Activated CD4-positive, CD25-positive, alpha-beta regulatory T cell treated with anti-CD3 and anti-CD28 coated beads, Interleukin-2, amount 50 U/mL, for 72 hours (primary cell): ENCODE measurements at regions not wholly inside any gene's neighbourhood (a gene's known extent, or its start where the extent isn't known, plus 50 kb on each side); places are given as distances from the start of the nearest gene placed in this dataset.
"Not testable (repeated sequence)": the region's sequence is repeated elsewhere in the genome, so short reads cannot be mapped to it uniquely, and the experiment has no call there.

Experiments
- DNase-seq: peaks from one replicate; pipeline ENCODE4 v3.0.0; 2021

- DNase-seq: not testable (repeated sequence)
These were observed 579.3 kb upstream of the CITED2 start for GRCh38 chr6:139953780-139954179.

- no peak for DNase-seq
These were observed 576.7 kb upstream of the CITED2 start for GRCh38 chr6:139951172-139951571.

DNA sequence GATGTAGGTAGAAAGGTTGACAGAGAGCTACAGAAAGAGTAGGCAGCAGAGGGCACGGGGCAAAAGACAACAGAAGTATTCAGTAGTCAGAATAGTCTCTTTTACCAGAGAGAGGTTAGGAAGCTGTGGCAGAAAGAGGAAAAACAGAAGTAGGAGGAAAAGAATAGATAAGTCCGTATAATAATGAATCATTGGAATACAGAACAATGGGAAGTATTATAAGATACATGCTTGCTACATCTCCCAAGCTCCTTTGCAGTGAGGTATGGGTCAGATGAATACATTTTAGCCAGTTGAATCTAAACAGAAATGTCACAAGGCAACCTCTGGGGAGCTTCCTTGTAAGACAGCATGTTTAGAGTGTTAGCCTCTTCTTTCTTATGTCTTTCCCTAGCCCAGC lies 570.5 kb upstream of the CITED2 start:
- DNase-seq: no peak

DNA sequence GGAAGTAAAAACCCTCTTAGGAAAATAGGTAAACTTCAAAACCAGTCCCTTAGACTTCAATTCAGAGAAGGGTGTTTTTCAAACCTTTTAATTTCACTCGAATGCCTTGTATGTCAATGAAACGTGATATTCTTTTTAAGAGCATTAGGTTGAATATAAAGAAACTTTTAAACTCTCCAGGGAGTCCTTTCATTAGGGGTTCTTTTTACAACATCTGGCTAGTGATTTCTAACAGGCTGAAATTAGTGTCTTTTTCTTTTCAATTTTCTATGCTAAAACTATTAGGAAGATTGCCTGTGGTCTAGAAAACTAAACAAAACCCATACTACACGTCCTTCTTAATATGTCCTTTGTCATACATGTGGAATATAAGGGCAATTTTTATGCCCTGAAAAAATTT lies 569.7 kb upstream of the CITED2 start:
- no peak for DNase-seq

GRCh38 chr6:139943391-139943790 lies 568.9 kb upstream of the CITED2 start:
- DNase-seq: no peak

DNA sequence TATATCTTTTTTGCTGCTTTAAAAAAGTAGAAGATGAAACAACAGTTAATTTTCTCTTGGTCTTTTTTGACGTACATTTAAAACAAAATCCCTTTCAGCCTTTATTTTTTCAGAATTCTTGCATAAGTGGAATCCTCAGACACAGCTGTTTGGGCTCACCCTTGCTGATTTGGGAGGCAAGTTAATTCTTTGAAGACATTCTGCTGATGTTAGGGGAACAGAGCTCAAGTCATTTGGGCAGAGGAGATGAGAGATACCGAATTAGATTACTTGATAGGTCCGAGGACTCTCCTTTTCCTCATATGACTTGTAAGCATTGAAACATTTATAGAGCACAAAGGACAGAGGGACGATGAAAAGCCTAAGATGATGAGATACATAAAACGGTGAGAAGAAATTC lies 567.9 kb upstream of the CITED2 start:
- DNase-seq: no peak

DNA sequence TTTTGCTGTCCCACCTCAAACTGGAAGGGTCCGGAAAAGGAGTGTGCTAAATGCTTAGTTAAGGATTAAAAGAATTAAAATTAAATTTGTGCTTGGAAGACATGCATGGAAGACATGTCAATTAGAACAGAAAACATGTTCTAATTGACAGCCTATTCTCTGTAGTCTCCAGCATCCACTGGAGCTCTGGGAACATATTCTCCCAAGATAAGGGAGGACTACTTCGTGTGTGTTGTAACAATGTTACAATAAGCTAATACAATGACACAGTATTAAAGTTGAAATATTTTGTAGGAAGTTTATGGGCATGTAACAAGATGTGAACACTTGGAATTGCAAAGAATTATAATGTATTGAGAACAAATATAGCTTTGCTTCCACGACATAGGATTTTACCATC lies 567.4 kb upstream of the CITED2 start:
- no peak for DNase-seq

- no peak for DNase-seq
These were observed 566.6 kb upstream of the CITED2 start for GRCh38 chr6:139940741-139941729.

DNA sequence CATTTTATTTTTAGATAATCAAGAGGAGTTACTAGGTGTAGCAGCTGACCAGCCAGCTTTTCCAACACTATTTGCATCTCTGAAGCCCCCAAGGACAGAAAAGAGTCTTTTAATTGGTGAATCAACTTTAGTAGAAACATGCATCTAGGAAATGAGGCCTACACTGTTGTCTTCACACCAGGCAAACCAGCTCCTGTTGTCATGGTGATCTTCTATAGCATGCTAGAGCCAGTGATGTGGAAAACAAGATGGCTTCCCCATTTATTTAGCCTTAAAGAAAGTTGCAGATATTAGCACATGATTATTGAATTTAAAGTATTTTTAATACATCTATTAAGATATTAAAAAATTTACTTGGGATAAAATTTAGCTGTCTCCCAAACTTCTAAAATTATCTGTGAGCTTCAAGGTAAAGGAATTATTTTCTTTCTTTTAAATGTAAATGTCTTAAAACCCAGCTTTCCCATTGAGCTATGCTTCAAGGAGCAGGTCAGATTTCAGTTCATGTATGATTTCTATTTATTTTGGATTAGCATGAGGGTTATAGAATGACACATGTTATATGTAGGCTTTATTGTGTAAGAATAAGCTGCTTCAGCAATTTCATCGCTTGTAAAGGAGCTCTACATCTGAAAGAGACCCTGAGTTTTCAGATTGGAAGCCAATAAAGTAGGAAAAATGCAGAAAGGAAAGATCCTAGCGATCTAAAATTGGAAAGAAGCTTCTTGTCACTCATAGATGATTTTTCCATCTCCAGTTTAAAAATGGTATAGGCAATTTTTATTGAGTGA lies 564.9 kb upstream of the CITED2 start:
- DNase-seq: no peak

GRCh38 chr6:139932671-139933070 lies 558.2 kb upstream of the CITED2 start:
- no peak for DNase-seq

DNA sequence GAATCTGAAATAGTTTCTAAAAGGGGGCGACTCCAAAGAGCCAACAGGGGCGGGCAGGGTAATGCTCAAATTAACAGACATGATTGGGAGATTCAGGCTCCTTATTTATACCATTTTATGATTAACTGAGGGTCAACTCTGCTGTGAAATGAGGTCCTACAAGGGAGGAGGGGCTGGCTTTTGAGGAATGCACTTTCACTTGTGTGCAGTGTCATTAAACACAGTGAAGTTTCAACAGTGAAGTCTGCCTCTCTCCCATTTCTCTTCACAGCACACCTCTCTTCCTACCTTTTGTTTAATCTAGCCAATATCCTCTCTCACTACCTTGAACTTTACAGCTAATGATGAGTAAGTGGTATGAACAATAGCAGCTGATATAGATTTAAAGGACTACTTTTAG lies 557.3 kb upstream of the CITED2 start:
- DNase-seq: no peak

DNA sequence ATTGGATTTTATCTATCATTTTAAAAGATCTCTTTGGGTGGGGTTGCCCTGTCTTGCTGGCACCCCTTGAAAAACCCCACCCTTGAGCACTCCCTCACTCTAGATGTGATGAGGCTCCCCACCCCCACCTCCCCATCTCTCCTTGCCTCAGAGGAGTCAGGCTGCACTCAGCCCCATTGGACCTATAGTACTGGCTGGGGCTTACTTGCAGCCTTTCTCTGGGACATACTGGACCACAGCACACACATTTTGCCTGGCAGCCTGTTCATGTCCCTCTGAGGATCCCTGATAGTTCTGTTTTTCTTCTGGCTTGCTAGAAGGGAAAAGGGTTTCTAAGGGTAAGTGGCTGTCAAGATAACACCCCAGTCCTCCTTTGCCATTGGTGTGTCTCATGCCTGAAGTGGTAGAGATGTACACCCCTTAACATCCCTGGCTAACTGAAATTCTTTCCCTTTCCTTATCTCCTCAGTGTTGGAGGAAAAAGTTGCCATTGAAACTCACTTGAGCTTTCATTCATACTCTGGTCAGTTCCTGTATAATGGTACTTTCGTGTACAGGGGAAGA lies 553.4 kb upstream of the CITED2 start:
- no peak for DNase-seq

- DNase-seq: no peak
These were observed 552.8 kb upstream of the CITED2 start for GRCh38 chr6:139927236-139927635.

DNA sequence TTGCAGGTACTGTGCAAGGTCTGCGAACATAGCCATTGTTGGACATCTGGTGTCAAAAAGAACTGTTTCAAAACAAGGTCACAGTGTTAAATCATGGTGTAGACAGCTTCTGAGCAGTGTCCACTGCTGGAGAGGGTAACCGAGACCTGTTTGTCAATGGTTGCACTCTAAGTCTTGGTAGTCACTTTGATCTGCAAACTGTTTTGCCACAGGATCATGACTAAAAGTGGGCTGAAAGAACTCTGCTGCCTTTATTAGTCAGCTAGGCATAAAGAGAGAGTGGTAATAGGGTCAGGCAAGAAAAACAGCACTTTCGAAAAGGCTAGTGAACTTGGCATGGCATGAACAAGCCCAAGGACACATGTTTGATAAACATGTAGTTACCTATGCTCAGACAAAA lies 552.3 kb upstream of the CITED2 start:
- DNase-seq: no peak

GRCh38 chr6:139925894-139926641 lies 551.6 kb upstream of the CITED2 start:
- DNase-seq: no peak

DNA sequence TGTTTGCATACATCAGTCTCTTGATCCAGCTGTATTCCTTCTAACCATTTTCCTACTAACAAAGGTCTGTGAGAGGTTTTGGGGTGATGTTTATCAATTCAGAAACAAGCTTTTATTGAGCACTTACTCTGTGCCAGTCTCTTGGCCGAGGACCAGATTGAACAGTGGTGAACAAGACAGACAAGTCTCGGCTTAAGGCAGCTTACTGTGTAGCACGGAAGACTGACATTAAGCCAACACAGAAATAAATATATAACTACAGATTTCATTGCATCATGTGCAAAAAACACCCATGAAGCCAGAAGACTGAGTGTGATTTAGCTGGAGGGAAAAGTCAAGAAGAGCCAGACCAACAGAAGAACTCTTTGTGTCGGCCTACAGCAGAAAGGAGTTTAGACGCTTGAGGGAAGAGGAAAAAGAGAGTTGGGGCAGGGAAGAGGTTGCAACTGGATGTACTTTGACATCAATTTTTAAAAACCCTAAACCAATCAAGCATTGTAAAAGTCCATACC lies 549.6 kb upstream of the CITED2 start:
- DNase-seq: no peak

- DNase-seq: no peak
These were observed 547.8 kb upstream of the CITED2 start for GRCh38 chr6:139922236-139922635.

DNA sequence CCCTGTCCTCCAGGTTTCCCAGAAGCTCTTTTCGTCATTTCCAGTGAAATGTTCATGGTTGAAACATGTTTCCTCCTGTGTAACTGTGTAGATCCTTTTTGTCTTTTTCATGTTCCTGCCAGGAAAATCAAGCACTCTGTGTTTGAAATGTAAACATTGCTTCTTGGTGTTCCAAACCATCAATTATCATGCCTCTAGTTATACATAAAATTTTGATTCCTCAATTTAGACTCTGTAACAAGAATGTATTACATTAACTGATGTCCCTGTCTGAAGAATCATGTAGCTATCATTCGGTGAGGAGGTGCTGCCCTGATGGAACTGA lies 546.3 kb upstream of the CITED2 start:
- no peak for DNase-seq

DNA sequence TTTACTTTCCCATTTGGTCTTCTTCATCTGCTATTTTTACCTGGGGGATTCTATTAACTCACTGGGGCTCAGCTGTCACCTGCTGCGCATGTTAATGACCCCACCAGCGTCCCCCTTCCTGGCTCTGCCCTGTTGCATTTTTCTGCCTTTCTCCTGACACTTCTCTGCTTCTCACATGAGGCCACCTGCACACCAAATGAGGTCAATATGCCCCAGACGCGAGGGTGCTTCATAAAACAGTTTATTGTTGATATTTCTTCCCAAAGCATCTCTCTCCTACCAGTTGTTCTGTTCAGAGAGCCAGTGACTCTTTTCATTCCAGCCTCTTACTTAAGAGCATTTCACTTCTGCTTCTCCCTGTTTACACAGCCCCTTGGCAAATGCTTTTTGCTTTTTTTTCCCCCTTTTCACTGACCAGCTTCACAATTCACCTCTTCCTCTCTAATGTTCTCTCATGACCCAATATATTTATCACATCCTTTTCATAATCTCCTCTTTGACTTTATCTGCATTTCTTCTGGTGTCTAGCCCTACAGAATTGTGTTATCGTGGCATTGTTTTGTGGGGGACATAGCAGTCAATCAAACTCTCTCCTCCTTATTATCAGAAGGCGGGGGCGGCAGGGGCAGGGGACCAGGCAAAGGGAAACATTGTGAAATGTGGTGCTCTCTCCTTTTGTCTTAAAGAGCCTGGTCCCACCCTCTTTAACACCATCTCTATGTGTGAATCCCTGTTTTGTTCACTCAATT lies 545.8 kb upstream of the CITED2 start:
- DNase-seq: no peak

DNA sequence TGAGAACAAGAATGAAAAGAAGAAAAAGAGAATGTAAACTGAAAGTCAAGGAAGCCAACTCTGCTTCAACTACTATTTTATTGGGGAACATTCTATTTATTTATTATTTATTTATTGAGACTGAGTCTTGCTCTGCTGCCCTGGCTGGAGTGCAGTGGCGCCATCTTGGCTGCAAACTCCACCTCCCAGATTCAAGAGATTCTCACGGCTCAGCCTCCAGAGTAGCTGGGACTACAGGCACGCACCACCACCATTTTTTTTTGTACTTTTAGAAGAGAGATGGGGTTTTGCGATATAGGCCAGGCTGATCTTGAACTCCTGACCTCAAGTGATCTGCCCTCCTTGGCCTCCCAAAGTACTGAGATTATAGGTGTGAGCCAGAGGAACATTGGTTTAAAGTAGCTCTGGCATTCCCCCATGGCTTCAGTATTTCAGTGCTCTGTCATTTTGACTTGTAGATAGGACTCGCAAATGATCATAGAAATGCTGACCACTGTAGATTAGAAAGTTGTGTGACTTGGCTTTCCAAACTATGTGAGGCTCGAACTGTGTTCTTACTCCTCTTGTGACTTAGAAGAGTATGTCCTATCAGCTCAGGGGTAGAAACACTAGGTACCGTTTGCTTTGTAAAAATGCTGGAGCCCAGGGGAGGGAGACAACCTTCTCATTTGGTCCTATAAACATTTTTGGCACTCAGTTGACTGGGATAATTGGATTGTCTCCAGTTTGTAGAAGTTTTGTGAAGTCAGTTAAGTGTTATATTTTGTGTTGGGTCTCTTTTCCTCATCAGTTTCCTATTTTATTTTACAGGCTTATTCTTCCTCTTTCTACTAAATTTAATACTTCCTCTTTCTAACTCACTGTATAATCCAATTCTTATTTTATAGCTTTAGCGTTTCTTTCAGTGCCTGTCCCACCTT lies 544.9 kb upstream of the CITED2 start:
- no peak for DNase-seq
